GM21825 (cell line): ENCODE measurements at regions not wholly inside any gene's neighbourhood (a gene's known extent, or its start where the extent isn't known, plus 50 kb on each side); places are given as distances from the start of the nearest gene placed in this dataset.

Source experiments
- ATAC-seq: cut with Tn5 transposase; IDR thresholded peaks from one replicate; pipeline ENCODE4 v1.9.1; 2021; ENCODE audit warnings: mild to moderate bottlenecking, moderate library complexity; ENCODE audit not compliant: unreplicated experiment

- ATAC-seq = no peak
These were observed 98.2 kb upstream of the GNAO1 start for GRCh38 chr16:56093055-56093454.

GRCh38 chr16:56090076-56090475 lies 101.2 kb upstream of the GNAO1 start:
- no peak for ATAC-seq

DNA sequence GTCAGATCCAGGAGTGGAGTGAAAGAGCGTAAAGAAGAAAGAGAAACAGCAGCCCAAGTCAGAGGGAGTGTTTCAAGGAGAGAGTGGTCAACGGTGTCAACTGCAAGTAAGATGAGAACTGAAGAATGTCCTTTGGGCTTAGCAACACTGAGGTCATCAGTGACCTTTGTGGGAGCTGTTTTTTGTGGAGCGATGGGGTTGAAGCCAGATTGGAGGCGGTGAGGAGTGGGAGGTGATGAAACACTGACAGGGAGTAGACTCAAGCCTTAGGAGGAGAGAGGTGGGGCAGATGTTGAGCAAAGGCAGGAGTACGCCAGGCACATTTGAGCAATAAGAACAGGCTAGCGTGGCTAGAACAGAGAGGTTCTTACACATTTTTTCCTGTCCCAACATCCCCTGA lies 103.7 kb upstream of the GNAO1 start:
- no peak for ATAC-seq

DNA sequence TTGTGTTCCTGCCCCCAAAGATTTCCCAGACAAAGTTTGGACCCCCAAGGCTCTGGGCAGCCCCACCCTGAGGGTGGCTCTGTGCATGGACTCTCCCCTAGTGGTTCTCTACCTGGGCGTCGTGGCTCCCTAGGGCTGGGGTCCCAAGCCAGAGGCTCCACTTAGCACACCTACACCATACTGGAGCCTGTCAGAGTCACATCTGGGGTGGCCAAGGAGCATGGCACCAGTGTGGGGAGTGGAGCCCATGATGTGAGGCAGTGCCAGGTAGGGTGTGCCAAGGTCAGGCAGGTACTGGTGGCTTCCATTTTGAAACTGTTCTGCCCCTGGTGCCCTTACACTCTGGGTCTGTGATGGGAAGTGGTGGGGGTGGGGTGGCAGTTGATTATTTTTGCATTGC lies 109.9 kb upstream of the GNAO1 start:
- no peak for ATAC-seq

DNA sequence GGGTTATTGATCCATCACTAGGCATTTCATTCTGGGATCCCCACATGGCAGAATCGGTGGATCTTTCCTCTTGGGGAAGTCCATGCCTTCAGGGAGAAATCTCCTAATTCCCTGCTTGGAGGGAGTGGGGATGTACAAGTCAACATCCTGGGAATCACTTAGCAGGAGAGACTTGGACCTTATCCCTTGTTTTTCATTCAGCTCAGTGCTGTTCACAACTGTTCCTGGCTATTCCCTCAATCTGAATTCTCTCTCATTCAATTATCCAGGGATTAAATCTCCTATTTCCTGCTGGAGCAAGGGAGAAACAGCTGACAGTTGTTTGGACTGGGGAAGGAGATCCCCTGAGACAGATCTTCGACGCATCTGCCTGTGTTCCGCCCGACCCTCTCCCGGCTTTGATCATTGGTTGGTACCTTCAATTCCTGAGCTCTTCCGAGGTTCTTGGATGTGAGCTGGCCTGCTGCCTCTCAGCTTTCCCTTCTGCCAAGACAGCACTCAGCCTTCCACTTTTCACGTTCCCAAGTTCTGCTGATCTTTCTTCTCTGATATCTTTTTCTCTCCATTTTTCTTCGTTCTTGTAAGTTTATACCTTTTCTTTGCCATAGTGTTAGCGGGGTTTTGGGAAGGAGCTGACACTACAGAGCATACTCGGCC lies 115.4 kb upstream of the GNAO1 start:
- no peak for ATAC-seq

DNA sequence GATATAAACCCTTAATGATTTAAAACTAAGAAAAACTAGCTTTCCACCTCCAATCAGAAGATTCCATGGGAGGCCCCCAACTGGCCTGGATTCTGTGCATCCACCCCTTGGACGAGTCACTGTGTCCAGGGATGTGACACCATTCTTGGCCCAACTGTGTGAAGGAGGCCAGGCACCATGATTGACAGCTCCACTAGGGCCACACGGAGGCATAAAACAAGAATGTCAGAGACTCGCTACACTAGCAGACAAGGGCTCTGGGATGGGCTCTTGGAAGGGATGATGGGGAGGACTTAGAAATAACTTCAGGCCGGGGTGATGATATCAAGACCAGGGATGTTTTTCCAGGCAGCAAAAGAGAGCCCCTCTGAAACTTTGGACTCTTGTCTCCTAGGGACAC lies 117.8 kb upstream of the GNAO1 start:
- no peak for ATAC-seq

DNA sequence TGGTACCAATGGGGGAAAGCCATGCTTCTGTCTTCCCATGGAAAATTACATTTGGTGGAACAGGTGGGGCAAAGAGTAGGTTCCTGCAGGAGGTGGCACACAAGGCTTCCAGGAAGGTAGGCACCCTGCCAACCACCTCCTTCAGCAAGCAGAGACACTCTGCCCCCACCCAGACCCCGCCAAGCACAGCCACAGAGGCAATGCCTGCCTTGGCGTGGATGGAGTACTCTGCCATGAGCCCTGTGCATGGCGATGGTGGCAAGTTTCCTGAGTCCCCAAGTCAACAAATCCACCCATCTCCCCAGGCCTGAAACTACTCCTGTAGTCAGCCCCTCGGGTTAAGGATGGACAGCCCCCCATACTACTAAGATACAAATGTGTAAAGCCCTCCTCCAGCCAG lies 119.2 kb upstream of the GNAO1 start:
- ATAC-seq = no peak

GRCh38 chr16:56068816-56069215 lies 122.5 kb upstream of the GNAO1 start:
- no peak for ATAC-seq

DNA sequence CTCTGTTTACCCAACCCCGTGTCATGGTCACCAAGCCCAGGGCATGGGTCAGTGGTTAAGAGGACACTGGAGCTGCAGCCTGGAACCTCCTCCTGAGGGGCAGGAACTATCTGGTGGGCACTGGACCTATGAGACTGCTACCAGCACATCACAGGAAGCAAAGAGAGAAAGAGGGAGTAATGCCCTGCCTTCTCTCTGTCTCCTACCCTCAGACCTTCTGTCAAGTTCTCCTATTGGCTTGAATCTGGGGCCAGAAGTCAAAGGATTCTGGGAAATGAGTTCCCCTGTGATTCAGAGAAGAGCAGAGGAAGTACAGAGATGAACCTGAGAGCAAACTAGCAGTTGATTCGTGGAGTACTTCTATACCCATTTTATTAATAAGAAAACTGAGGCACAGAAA lies 123.0 kb upstream of the GNAO1 start:
- ATAC-seq = no peak

GRCh38 chr16:56067406-56067805 lies 123.9 kb upstream of the GNAO1 start:
- ATAC-seq = no peak

DNA sequence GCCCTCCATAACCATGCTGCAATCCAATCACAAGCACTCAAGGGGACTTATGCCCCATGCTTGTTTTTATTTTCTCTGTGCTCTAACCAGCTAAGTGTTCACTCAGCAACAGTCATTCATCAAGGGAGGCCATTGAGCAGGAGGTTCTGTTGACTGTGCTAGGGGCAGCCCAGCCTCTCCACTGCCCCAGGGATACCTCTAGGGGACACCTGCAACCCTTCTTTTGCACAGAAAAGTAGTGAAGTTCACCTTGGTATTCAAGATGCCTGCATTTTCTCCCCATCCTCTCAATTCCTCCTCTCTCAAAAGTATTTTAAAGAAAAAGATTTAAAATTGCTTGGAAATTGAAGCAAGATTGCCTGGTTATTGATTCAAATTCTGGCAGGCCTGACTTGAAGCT lies 124.7 kb upstream of the GNAO1 start:
- no peak for ATAC-seq

- no peak for ATAC-seq
These were observed 128.2 kb upstream of the GNAO1 start for GRCh38 chr16:56063111-56063510.

DNA sequence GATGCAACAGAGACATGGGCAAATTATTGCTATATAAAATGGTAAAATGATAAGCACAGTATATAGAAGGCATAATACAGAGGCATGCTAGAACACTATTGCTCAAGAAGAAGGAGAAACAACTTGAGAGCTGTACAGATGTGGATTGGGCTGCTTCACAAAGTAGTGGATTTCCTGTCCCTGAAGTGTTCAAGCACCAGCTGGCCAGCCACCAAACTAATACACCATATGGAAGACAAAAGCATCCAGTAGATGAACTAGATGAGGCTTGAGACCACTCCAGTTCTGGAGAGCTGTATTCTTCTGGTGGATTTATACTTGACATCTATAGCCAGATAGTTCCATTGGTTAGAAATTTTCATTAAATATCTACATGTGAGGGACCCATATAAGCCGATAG lies 134.1 kb upstream of the GNAO1 start:
- ATAC-seq = no peak

DNA sequence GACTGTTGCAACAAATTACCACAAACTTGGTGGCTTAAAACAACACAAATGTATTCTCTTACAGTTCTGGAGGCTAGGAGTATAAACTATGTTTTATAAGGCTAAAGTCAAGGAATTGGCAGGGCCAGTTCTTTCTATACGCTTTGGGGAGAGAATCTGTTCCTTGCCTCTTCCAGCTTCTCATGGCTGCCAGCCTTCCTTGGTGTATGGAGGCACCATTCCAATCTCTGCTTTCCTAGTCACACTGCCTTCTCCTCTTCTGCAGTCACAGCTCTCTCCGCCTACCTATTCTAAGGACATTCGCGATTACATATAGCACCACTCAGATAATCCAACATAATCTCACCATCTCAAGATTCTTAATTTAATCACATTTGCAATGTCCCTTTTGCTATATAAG lies 140.4 kb upstream of the GNAO1 start:
- ATAC-seq = no peak

DNA sequence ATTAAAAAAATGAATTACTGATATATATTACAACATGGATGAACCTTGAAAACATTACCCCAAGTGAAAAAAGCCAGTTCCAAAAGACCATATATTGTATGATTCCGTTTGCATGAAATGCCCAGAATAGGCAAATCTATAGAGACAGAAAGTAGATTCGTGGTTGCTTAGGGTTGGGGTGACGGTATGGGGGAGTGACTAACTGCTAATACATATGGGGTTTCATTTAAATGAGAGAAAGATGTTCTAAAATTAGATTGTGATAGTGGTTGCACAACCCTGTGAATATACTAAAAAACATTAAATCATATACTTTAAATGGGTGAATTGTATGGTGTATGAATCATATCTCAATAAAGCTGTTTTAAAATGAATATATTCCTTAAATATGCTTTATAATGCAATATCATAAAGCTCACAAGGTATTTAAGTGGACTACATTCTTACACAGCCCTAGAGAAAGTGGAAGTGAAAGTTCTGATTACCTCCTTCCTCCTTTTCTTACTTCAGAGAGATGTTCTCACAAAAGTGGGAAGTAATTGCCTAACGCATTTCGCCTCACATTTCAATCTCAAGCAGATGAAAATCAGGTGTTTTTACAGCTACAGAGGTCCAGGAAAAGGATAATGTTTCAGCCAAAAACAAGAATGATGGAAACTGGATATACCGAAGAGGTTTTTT lies 142.7 kb upstream of the GNAO1 start:
- ATAC-seq = peak; percentile 91

- ATAC-seq = no peak
These were observed 143.7 kb upstream of the GNAO1 start for GRCh38 chr16:56047307-56048234.

GRCh38 chr16:56042416-56042815 lies 148.9 kb upstream of the GNAO1 start:
- ATAC-seq = no peak

GRCh38 chr16:56041556-56042140 lies 149.6 kb upstream of the GNAO1 start:
- no peak for ATAC-seq

- no peak for ATAC-seq
These were observed 152.7 kb upstream of the GNAO1 start for GRCh38 chr16:56038564-56039098.

- ATAC-seq = no peak
These were observed 156.9 kb upstream of the CES5A start for GRCh38 chr16:56032072-56032471.

- ATAC-seq = no peak
These were observed 153.9 kb upstream of the CES5A start for GRCh38 chr16:56029026-56029425.
